H1 (cell line): ENCODE measurements at regions not wholly inside any gene's neighbourhood (a gene's known extent, or its start where the extent isn't known, plus 50 kb on each side); places are given as distances from the start of the nearest gene placed in this dataset.

ENCODE experiments used
- CHD7 ChIP-seq: fragments of 300-600 bp; sonication (generic); IDR thresholded peaks from 2 replicates; pipeline ENCODE4 v1.7.1; 2012; ENCODE audit warnings: low read length, moderate library complexity, mild to moderate bottlenecking, inconsistent platforms; ENCODE audit not compliant: insufficient replicate concordance
- MAX ChIP-seq: IDR thresholded peaks from 2 replicates; pipeline ENCODE4 v1.6.1; 2012; ENCODE audit warnings: inconsistent platforms
- POU5F1 ChIP-seq: IDR thresholded peaks from 2 replicates; pipeline ENCODE4 v1.6.1; 2011; ENCODE audit warnings: low read depth, mild to moderate bottlenecking, low read length, moderate library complexity
- RNF2 ChIP-seq: fragments of 200-900, 300-1000 bp; sonication (generic); IDR thresholded peaks from 2 replicates; pipeline ENCODE4 v1.7.1; 2016; ENCODE audit warnings: borderline replicate concordance, low read depth, mild to moderate bottlenecking, antibody characterized with exemption, low read length; ENCODE audit not compliant: poor library complexity, severe bottlenecking; ENCODE audit errors: missing control alignments

- TF ChIP-seq CHD7 (no peak), RNF2 (no peak), MAX (no peak), POU5F1 (no peak)
- TF ChIP-seq, all 59 proteins: peak for 0
Observed at GRCh38 chr1:88502886-88503285, 181.2 kb upstream of the PKN2 start (continued).
